Uterus (tissue), 3 donors: ENCODE measurements at regions not wholly inside any gene's neighbourhood (a gene's known extent, or its start where the extent isn't known, plus 50 kb on each side); places are given as distances from the start of the nearest gene placed in this dataset.

Experiments
- DNase-seq, 2 donors: peaks; one replicate each; pipeline ENCODE4 v3.0.0-alpha.2; 2019 to 2020
- H3K27ac ChIP-seq, 2 donors: fragments of 200-600 bp; sonication (generic); 1 replicate in 1 of 2; 2 replicates in 1 of 2; pipeline ENCODE4 v1.5.1; 2016 to 2018
- H3K27me3 ChIP-seq, 2 donors: fragments of 200-600 bp; sonication (generic); one replicate each; pipeline ENCODE4 v1.5.1; 2018 to 2019; ENCODE audit warnings: control low read depth in 1 of 2
- H3K36me3 ChIP-seq, 2 donors: fragments of 200-600 bp; sonication (generic); one replicate each; pipeline ENCODE4 v1.5.1; 2019; ENCODE audit warnings: control low read depth in 1 of 2
- H3K4me1 ChIP-seq, 2 donors: fragments of 200-600 bp; sonication (generic); one replicate each; pipeline ENCODE4 v1.5.1; 2018 to 2019; ENCODE audit warnings: control low read depth in 1 of 2
- H3K4me3 ChIP-seq, 2 donors: fragments of 200-600 bp; sonication (generic); 1 replicate in 1 of 2; 2 replicates in 1 of 2; pipeline ENCODE4 v1.5.1; 2018 to 2019; ENCODE audit warnings: mild to moderate bottlenecking in 1 of 2
- H3K9me3 ChIP-seq, 2 donors: fragments of 200-600 bp; sonication (generic); one replicate each; pipeline ENCODE4 v1.5.1; 2019; ENCODE audit warnings: control low read depth in 1 of 2
- POLR2A ChIP-seq, 2 donors: fragments of 450-650 bp; IDR thresholded peaks; one replicate each; pipeline ENCODE4 v1.6.1; 2016; ENCODE audit warnings: antibody characterized with exemption in 2 of 2, mild to moderate bottlenecking in 1 of 2, moderate library complexity in 1 of 2
- intact Hi-C: fragments of 100-400 bp; cut with DNase I; formaldehyde crosslinking; loops from one replicate; pipeline ENCODE4 v1.15.1; 2023; ENCODE audit warnings: low total_unique reads
- TF ChIP-seq, protein P1 (sequence below), 4 experiments: fragments of 200-600 bp in 2 of 4; fragments of 450-650 bp in 2 of 4; sonication (generic) in 2 of 4; IDR thresholded peaks; one replicate each; pipeline ENCODE4 v1.5.1; 2016 to 2019; ENCODE audit warnings: antibody characterized with exemption in 4 of 4, mild to moderate bottlenecking in 2 of 4, moderate library complexity in 1 of 4
- donor health status: DM: yes; HTN: yes; CAD: no.

DNA sequence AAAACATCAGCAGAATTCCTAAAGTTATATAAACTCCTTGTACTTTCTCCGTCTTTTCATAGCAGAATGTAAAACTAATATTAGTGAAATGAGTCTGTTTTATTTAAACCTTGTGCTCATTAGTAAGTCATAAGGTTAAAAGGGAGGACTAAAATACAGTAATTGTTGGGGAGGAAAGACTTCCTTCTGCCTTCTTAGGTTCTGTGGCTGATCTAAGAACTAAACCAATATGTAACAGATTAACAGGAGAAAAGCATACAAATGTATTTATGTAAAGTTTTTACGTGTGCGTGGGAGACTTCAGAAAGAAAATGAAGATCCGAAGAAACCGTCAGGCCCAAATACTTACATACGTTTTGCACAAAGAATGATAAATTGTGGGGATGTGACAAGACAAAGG, 286.6 kb upstream of the MAD2L1 start:
- Histone ChIP-seq H3K27me3 (no peaks in the 10 kb centered on the region), H3K4me1 (no peaks in the 10 kb centered on the region), H3K27ac (no peak overlapping the region), H3K9me3 (no peaks in the 10 kb centered on the region), H3K4me3 (no peak overlapping the region), H3K36me3 (no peaks in the 10 kb centered on the region)
- TF ChIP-seq, protein P1, sequence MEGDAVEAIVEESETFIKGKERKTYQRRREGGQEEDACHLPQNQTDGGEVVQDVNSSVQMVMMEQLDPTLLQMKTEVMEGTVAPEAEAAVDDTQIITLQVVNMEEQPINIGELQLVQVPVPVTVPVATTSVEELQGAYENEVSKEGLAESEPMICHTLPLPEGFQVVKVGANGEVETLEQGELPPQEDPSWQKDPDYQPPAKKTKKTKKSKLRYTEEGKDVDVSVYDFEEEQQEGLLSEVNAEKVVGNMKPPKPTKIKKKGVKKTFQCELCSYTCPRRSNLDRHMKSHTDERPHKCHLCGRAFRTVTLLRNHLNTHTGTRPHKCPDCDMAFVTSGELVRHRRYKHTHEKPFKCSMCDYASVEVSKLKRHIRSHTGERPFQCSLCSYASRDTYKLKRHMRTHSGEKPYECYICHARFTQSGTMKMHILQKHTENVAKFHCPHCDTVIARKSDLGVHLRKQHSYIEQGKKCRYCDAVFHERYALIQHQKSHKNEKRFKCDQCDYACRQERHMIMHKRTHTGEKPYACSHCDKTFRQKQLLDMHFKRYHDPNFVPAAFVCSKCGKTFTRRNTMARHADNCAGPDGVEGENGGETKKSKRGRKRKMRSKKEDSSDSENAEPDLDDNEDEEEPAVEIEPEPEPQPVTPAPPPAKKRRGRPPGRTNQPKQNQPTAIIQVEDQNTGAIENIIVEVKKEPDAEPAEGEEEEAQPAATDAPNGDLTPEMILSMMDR (IDR thresholded peaks at IDR 0.05) = no peak
- TF ChIP-seq POLR2A (IDR thresholded peaks at IDR 0.05) = no peak
- no peak for DNase-seq
- intact Hi-C loops = no loop called here

DNA sequence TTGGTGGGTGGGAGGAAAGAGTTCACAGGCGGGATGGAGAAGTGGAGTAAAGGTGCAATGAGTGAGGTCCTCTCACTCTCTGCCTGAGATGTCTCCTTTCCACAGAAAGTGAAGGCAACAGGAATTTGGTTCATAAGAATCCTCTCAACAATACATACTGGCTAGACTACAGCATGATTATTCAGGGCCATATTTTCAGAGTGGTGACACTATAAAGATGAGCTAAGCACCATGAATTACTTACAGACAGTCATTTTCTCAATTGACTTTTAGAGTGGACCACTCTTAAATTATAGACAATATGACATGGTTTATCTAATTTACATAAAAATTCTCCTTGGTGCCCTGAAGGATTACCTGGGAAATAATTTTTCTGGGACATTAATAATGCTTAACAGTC, 286.1 kb upstream of the MAD2L1 start:
- TF ChIP-seq, protein P1 (IDR thresholded peaks at IDR 0.05) = no peak
- no peak for TF ChIP-seq POLR2A (IDR thresholded peaks at IDR 0.05)
- intact Hi-C loops = no loop called here

DNA sequence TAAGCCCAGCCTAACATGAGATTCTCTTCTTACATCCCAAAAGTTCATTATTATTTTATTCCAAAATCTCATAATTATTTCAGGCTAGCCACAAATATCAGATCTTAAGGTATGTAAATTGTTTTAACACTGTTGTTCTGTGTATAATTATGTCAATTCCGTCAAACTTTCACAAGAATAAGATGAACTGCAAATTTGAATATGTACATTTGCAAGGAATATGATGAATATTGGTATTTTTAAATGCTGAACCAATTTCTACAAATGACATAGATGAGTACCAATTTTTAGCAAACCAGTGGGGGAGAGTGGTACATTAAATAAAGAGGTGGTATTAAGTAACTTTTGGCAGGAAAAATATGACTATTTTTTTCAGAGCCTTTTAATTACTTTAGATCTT, 282.3 kb upstream of the MAD2L1 start:
- Histone ChIP-seq H3K27ac (no peak overlapping the region), H3K4me1 (no peaks in the 10 kb centered on the region), H3K27me3 (no peaks in the 10 kb centered on the region), H3K4me3 (no peak overlapping the region), H3K36me3 (no peaks in the 10 kb centered on the region), H3K9me3 (no peaks in the 10 kb centered on the region)
- no peak for DNase-seq
- TF ChIP-seq, protein P1 (IDR thresholded peaks at IDR 0.05) = no peak
- TF ChIP-seq POLR2A (IDR thresholded peaks at IDR 0.05) = no peak
- intact Hi-C loops = no loop called here

More for the DNA sequence above, 286.1 kb upstream of the MAD2L1 start:
- Histone ChIP-seq H3K9me3 (no peaks in the 10 kb centered on the region), H3K4me1 (no peaks in the 10 kb centered on the region), H3K36me3 (no peaks in the 10 kb centered on the region), H3K27ac (no peak overlapping the region), H3K4me3 (no peak overlapping the region), H3K27me3 (no peaks in the 10 kb centered on the region)
- no peak for DNase-seq

DNA sequence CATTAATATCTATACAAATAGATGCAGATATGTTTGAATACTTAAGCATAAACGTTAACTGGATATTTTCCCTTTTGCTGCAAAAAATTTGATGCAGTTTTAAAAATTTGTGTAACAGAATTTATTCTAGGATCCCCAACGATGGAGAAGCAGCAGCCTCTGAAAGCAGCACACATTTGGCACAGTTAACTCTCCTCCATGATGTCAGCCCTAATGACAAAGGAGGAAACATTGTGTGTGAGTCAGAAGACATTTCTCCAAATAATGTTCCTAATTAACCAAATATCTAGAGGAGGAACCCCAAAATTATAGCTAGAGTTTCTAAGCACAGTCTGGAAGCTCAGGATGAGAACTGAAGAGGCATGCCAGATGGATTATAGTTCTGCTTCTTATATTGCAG, 281.9 kb upstream of the MAD2L1 start:
- H3K9me3 ChIP-seq = no peaks in the 10 kb centered on the region
- intact Hi-C loops = no loop called here
- no peaks in the 10 kb centered on the region for H3K36me3 ChIP-seq
- no peaks in the 10 kb centered on the region for H3K27me3 ChIP-seq
- H3K4me3 ChIP-seq = no peak overlapping the region
- H3K4me1 ChIP-seq = no peaks in the 10 kb centered on the region
- TF ChIP-seq, protein P1 (IDR thresholded peaks at IDR 0.05) = no peak
- no peak for TF ChIP-seq POLR2A (IDR thresholded peaks at IDR 0.05)
- DNase-seq = no peak
- H3K27ac ChIP-seq = no peak overlapping the region

DNA sequence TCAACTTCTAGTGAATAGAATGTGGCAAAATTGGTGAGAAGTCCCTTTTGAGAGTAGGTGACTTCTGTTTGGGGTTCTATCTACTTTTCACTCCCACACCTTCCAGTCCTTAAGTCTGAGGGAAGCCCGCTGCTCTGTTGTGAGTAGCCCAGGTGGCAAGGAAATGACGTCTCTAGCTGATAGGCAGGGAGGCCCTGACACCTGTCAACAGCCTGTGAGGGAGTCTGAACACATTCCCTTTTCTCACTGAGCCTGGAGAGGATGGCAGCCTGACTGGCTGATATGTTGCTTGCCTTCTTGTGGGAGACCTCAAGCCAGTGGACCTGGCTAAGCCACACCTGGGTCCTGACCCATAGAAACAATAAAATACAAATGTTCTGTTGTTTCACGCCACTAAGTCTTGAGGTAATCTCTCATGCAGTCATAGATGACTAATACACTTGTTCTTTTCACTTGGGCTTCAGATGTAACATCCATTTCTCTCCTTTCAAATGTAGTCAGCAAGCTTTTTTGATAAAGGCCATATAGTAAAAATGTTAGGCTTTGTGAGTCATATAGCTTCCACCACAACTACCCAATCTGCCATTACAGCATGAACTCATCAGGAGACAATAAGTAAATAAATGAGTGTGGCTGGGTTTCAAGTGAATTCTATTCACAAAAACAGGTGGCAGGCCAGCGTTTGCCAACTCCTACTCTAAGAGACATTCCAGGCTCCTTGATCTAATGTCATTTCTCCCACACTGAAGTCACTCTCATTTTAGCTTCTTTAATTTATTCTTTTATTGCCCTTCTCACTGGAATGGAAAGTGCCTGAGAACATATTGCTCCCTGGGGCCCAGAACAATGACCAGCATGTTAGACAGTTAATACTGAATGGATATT, 265.1 kb upstream of the MAD2L1 start:
- no peak for DNase-seq
- Histone ChIP-seq H3K36me3 (no peaks in the 10 kb centered on the region), H3K27ac (no peak overlapping the region), H3K27me3 (no peaks in the 10 kb centered on the region), H3K4me1 (no peaks in the 10 kb centered on the region), H3K4me3 (no peak overlapping the region), H3K9me3 (no peaks in the 10 kb centered on the region)
- intact Hi-C loops = no loop called here
- no peak for TF ChIP-seq POLR2A (IDR thresholded peaks at IDR 0.05)
- TF ChIP-seq, protein P1 (IDR thresholded peaks at IDR 0.05) = no peak
